ENCODE measurements at regions not wholly inside any gene's neighbourhood (a gene's known extent, or its start where the extent isn't known, plus 50 kb on each side); places are given as distances from the start of the nearest gene placed in this dataset.
"Not testable (repeated sequence)": the region's sequence is repeated elsewhere in the genome, so short reads cannot be mapped to it uniquely, and the experiment has no call there.

DNA sequence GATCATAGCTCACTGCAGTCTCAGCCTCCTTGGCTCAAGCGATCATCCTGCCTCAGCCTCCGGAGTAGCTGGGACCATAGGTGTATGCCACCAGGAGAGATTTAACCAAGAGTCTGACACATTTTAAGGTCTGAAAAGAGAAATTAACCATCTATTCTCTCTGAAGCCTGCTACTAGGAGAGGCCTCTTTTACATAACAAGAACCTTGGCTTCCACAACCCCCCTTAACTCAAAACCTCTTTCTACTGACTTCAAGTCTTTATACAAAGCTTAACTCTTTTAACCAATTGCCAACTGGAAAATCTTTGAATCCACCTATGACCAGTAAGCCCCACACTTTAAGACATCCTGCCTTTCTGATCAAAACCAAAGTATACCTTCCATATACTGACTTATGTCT, 279.9 kb upstream of the CELF4 start:
- TF ChIP-seq, protein P1, sequence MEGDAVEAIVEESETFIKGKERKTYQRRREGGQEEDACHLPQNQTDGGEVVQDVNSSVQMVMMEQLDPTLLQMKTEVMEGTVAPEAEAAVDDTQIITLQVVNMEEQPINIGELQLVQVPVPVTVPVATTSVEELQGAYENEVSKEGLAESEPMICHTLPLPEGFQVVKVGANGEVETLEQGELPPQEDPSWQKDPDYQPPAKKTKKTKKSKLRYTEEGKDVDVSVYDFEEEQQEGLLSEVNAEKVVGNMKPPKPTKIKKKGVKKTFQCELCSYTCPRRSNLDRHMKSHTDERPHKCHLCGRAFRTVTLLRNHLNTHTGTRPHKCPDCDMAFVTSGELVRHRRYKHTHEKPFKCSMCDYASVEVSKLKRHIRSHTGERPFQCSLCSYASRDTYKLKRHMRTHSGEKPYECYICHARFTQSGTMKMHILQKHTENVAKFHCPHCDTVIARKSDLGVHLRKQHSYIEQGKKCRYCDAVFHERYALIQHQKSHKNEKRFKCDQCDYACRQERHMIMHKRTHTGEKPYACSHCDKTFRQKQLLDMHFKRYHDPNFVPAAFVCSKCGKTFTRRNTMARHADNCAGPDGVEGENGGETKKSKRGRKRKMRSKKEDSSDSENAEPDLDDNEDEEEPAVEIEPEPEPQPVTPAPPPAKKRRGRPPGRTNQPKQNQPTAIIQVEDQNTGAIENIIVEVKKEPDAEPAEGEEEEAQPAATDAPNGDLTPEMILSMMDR (IDR thresholded peaks at IDR 0.05; ENCODE audit: insufficient read depth, low read length, severe bottlenecking), result no peak

GRCh38 chr18:37844209-37844970, 278.8 kb upstream of the CELF4 start:
- no peak overlapping the region for H3K4me3 ChIP-seq (ENCODE audit: low read depth, low read length)
- DNase-seq (ENCODE audit: low read depth) (no peak), FAIRE-seq (no peak)
- TF ChIP-seq, protein P1 (IDR thresholded peaks at IDR 0.05; ENCODE audit: insufficient read depth, low read length, severe bottlenecking), result no peak
- no peaks in the 10 kb centered on the region for H3K27me3 ChIP-seq (ENCODE audit: control insufficient read depth, insufficient read depth, low read length)
- H3K36me3 ChIP-seq (ENCODE audit: control insufficient read depth, insufficient read depth, low read length), result no peaks in the 10 kb centered on the region

More for the DNA sequence above, 279.9 kb upstream of the CELF4 start:
- FAIRE-seq (no peak), DNase-seq (ENCODE audit: low read depth) (no peak)
- Histone ChIP-seq H3K36me3 (ENCODE audit: control insufficient read depth, insufficient read depth, low read length) (no peaks in the 10 kb centered on the region), H3K27me3 (ENCODE audit: control insufficient read depth, insufficient read depth, low read length) (no peaks in the 10 kb centered on the region), H3K4me3 (ENCODE audit: low read depth, low read length) (no peak overlapping the region)

- H3K4me3 ChIP-seq (ENCODE audit: low read depth, low read length), result no peak overlapping the region
- FAIRE-seq (no peak), DNase-seq (ENCODE audit: low read depth) (no peak)
- TF ChIP-seq, protein P1 (IDR thresholded peaks at IDR 0.05; ENCODE audit: insufficient read depth, low read length, severe bottlenecking), result no peak
- no peaks in the 10 kb centered on the region for H3K27me3 ChIP-seq (ENCODE audit: control insufficient read depth, insufficient read depth, low read length)
- H3K36me3 ChIP-seq (ENCODE audit: control insufficient read depth, insufficient read depth, low read length), result no peaks in the 10 kb centered on the region
Observed at GRCh38 chr18:37838083-37838482, 272.5 kb upstream of the CELF4 start.

DNA sequence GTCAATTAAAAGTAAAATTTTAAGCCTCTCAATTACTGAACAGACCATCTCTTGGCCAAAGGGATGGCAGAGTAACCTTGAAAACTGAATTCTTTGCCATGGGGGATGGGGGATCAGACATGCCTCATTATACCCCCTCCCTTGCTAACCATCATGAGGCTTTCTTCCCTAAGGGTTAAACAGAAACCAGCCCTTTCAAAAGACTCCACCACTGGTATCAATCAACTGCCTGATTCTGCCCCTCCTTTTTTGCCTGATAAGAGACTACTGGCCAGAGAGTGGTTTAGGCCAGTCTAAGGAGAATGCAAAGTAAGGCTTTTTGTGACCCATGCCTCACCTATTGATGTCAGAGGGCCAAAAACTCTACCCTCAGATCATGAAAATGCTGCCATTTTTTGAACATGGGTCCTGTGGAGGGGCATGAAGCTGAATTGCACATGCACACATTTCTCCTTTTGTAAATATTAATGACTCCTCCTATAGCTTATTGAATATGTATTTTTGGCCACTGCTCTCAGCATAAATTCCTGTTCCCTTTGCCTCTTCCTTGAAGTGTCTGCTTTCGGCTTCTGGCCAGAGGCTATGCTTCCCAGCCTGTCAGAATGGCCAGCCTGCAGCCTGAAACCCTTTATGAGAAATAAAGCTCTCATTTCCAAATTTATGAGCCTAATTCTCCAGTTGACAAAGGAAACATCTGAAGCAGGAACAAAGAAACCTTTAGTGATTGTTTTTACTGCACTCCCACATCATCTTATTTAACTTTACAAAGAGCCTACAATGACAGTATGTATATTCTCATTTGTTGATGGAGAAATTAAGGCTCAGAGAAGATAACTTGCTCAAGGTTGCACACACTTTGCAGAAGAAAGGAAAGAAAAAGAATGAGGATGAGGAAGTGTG, 270.7 kb upstream of the CELF4 start:
- FAIRE-seq, result no peak

DNA sequence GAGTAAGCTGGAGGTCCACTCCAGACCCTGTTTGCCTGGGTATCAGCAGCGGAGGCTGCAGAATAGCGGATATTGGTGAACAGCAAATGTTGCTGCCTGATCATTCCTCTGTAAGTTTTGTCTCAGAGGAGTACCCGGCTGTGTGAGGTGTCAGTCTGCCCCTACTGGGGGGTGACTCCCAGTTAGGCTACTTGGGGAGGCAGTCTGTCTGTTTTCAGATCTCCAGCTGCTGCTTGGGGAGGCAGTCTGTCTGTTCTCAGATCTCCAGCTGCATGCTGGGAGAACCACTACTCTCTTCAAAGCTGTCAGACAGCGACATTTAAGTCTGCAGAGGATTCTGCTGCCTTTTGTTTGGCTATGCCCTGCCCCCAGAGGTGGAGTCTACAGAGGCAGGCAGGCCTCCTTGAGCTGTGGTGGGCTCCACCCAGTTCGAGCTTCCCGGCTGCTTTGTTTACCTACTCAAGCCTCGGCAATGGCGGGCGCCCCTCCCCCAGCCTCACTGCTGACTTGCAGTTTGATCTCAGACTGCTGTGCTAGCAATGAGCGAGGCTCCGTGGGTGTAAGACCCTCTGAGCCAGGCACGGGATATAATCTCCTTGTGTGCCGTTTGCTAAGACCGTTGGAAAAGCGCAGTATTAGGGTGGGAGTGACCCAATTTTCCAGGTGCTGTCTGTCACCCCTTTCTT, 266.6 kb upstream of the CELF4 start:
- FAIRE-seq; H3K27me3 ChIP-seq (ENCODE audit: control insufficient read depth, insufficient read depth, low read length); H3K4me3 ChIP-seq (ENCODE audit: low read depth, low read length); H3K36me3 ChIP-seq (ENCODE audit: control insufficient read depth, insufficient read depth, low read length); DNase-seq (ENCODE audit: low read depth): not testable (repeated sequence)

More for the DNA sequence above, 270.7 kb upstream of the CELF4 start:
- H3K36me3 ChIP-seq (ENCODE audit: control insufficient read depth, insufficient read depth, low read length), result no peaks in the 10 kb centered on the region
- H3K27me3 ChIP-seq (ENCODE audit: control insufficient read depth, insufficient read depth, low read length), result no peaks in the 10 kb centered on the region
- TF ChIP-seq, protein P1 (IDR thresholded peaks at IDR 0.05; ENCODE audit: insufficient read depth, low read length, severe bottlenecking), result no peak
- H3K4me3 ChIP-seq (ENCODE audit: low read depth, low read length), result no peak overlapping the region
- no peak for DNase-seq (ENCODE audit: low read depth)

- Histone ChIP-seq H3K27me3 (ENCODE audit: control insufficient read depth, insufficient read depth, low read length) (no peaks in the 10 kb centered on the region), H3K4me3 (ENCODE audit: low read depth, low read length) (no peak overlapping the region), H3K36me3 (ENCODE audit: control insufficient read depth, insufficient read depth, low read length) (no peaks in the 10 kb centered on the region)
- DNase-seq (ENCODE audit: low read depth), result peak; percentile 45
- TF ChIP-seq, protein P1 (IDR thresholded peaks at IDR 0.05; ENCODE audit: insufficient read depth, low read length, severe bottlenecking), result no peak
- FAIRE-seq, result no peak
Observed at GRCh38 chr18:37812961-37813360, 247.4 kb upstream of the CELF4 start.

Data from bronchial epithelial cell (primary cell).